K562 (cell line): ENCODE measurements at regions not wholly inside any gene's neighbourhood (a gene's known extent, or its start where the extent isn't known, plus 50 kb on each side); places are given as distances from the start of the nearest gene placed in this dataset.

Experiments
- ATAC-seq: fragments of 200-7000 bp; cut with Tn5 transposase; 3 replicates; pipeline ENCODE4 v1.9.1; 2020; ENCODE audit warnings: moderate library complexity
- BruUV-seq: library from RNA; stranded (reverse); fragments of 400-500 nt; replicated peaks from 2 replicates; lab custom pipeline; 2021; lab: Mats Ljungman, UMichigan
- CTCF ChIA-PET: fragments of 300-600 bp; formaldehyde crosslinking; extraction: SDS; loops from one replicate; lab custom pipeline; 2021; ENCODE audit warnings: low intra/inter-chr PET ratio; lab: Yijun Ruan, JAX
- POLR2A ChIA-PET: fragments of 300-600, 350-650 bp; sonication (Branson Sonifier 250); formaldehyde crosslinking; extraction: SDS; loops from one replicate; lab custom pipeline; 2021; ENCODE audit warnings: antibody characterized with exemption, inconsistent platforms; lab: Yijun Ruan, JAX
- DNase-seq, 4 experiments: peaks; one replicate each; pipeline versions ENCODE4 v3.0.0 to v3.0.0-alpha.2; 2011 to 2018; ENCODE audit warnings: low spot score in 3 of 4, mixed read lengths in 3 of 4; ENCODE audit errors: extremely low read depth in 1 of 4
- FAIRE-seq: peaks from 2 replicates; lab custom pipeline; 2011; peaks lifted over from hg19 to GRCh38; lab: Jason Lieb, UNC
- H2AFZ ChIP-seq: 2 replicates; pipeline ENCODE4 v1.6.0; 2011; ENCODE audit warnings: low read depth, low read length, control low read depth, inconsistent platforms
- H3K27ac ChIP-seq: fragments of 200-600 bp; 3 replicates; pipeline ENCODE4 v1.8.0; 2011; ENCODE audit warnings: low read depth, mild to moderate bottlenecking, control low read depth, inconsistent platforms, low read length, moderate library complexity, mixed read lengths; ENCODE audit errors: extremely low read depth
- H3K27me3 ChIP-seq, 2 experiments: fragments of 300-600 bp in 1 of 2; 2 replicates in 1 of 2; 3 replicates in 1 of 2; pipeline versions ENCODE4 v1.6.0 to v1.8.0; 2011; ENCODE audit warnings: inconsistent platforms in 2 of 2, low read length in 2 of 2, mild to moderate bottlenecking in 1 of 2, mixed read lengths in 1 of 2, moderate library complexity in 1 of 2; ENCODE audit not compliant: control insufficient read depth in 2 of 2, insufficient read depth in 2 of 2
- H3K36me3 ChIP-seq: fragments of 300-600 bp; 3 replicates; pipeline ENCODE4 v1.8.0; 2011; ENCODE audit warnings: mild to moderate bottlenecking, low read length, inconsistent platforms; ENCODE audit not compliant: control insufficient read depth, insufficient read depth
- H3K4me1 ChIP-seq, 2 experiments: fragments of 200-600 bp in 1 of 2; replicated peaks in 1 of 2; 2 replicates in 1 of 2; 3 replicates in 1 of 2; pipeline versions ENCODE4 v1.5.1 to v1.8.0; 2011; ENCODE audit warnings: inconsistent platforms in 2 of 2, low read length in 2 of 2, mild to moderate bottlenecking in 1 of 2, mixed read lengths in 1 of 2, moderate library complexity in 1 of 2; ENCODE audit not compliant: control insufficient read depth in 2 of 2, insufficient read depth in 2 of 2
- H3K4me2 ChIP-seq: 2 replicates; pipeline ENCODE4 v1.6.1; 2011; ENCODE audit warnings: low read length, control low read depth, inconsistent platforms, mixed read lengths; ENCODE audit not compliant: insufficient read depth
- H3K4me3 ChIP-seq: fragments of 200-600 bp; sonication (generic), shearing (Covaris generic); 2 replicates; pipeline ENCODE4 v1.5.1; 2016; ENCODE audit warnings: control low read depth, inconsistent platforms
- H3K79me2 ChIP-seq: fragments of 200-600 bp; 3 replicates; pipeline ENCODE4 v1.8.0; 2011; ENCODE audit warnings: low read length, inconsistent platforms; ENCODE audit not compliant: control insufficient read depth, insufficient read depth
- H3K9ac ChIP-seq, 2 experiments: 2 replicates each; pipeline versions ENCODE4 v1.6.0 to v1.6.1; 2011; ENCODE audit warnings: low read depth in 2 of 2, low read length in 2 of 2, control low read depth in 1 of 2, inconsistent platforms in 1 of 2, mild to moderate bottlenecking in 1 of 2, mixed read lengths in 1 of 2; ENCODE audit not compliant: insufficient read depth in 1 of 2
- H3K9me1 ChIP-seq: one replicate; pipeline ENCODE4 v1.6.0; 2011; ENCODE audit warnings: inconsistent platforms, mild to moderate bottlenecking, low read length, moderate library complexity; ENCODE audit not compliant: control insufficient read depth, insufficient read depth
- H3K9me3 ChIP-seq: replicated peaks from 2 replicates; pipeline ENCODE4 v1.5.1; 2011; ENCODE audit warnings: low read depth, low read length, inconsistent platforms; ENCODE audit not compliant: control insufficient read depth, insufficient read depth
- H4K20me1 ChIP-seq: replicated peaks from 2 replicates; pipeline ENCODE4 v1.6.1; 2011; ENCODE audit warnings: low read length, inconsistent platforms, mixed read lengths; ENCODE audit not compliant: control insufficient read depth, insufficient read depth
- ARNT ChIP-seq, 2 experiments: fragments of 450-650 bp; IDR thresholded peaks; 2 replicates each; pipeline ENCODE4 v1.6.1; 2016; ENCODE audit warnings: mild to moderate bottlenecking in 1 of 2
- MEIS2 ChIP-seq: fragments of 450-650 bp; IDR thresholded peaks from 2 replicates; pipeline ENCODE4 v1.6.1; 2014; ENCODE audit warnings: mild to moderate bottlenecking; ENCODE audit not compliant: partially characterized antibody
- RAD21 ChIP-seq, 2 experiments: fragments of 250-450 bp in 1 of 2; fragments of 450-650 bp in 1 of 2; sonication (Bioruptor Pico) in 1 of 2; formaldehyde crosslinking in 1 of 2; IDR thresholded peaks in 1 of 2; conservative IDR thresholded peaks in 1 of 2; 2 replicates each; pipeline versions ENCODE4 v1.4.0 to v1.8.0; 2020 to 2022; ENCODE audit warnings: mild to moderate bottlenecking in 2 of 2, moderate library complexity in 1 of 2
- RAD51 ChIP-seq: fragments of 450-650 bp; IDR thresholded peaks from 2 replicates; pipeline ENCODE4 v1.7.1; 2016; ENCODE audit warnings: low read depth, mild to moderate bottlenecking, borderline replicate concordance
- WGBS: fragments of 100-300 bp; shearing (Covaris generic); methylation state at CpG from one replicate; pipeline ENCODE4 v1.1.6; 2016; ENCODE audit warnings: low coverage, mixed read lengths; ENCODE audit not compliant: insufficient coverage; ENCODE audit errors: missing lambda C conversion rate; 5-methylcytosine and 5-hydroxymethylcytosine counted together
- in situ Hi-C: fragments of 300-500 bp; cut with MboI; formaldehyde crosslinking; loops from 4 replicates; pipeline ENCODE4 v1.15.0; 2018; ENCODE audit warnings: inconsistent platforms, mixed read lengths
- intact Hi-C: fragments of 100-400 bp; cut with micrococcal nuclease; formaldehyde crosslinking; loops from 2 replicates; pipeline ENCODE4 v1.14.2; 2022
- TF ChIP-seq, protein P1 (sequence below): fragments of 450-650 bp; formaldehyde crosslinking; IDR thresholded peaks from 2 replicates; pipeline ENCODE4 v1.4.0; 2020; ENCODE audit warnings: mild to moderate bottlenecking, mixed read lengths
- TF ChIP-seq, protein P2 (sequence below), 3 experiments: fragments of 200-800 bp in 1 of 3; fragments of 250-450 bp in 1 of 3; fragments of 450-650 bp in 1 of 3; sonication (Bioruptor Pico) in 1 of 3; sonication (Bioruptor generic) in 1 of 3; formaldehyde crosslinking in 1 of 3; IDR thresholded peaks; 2 replicates each; pipeline versions ENCODE4 v1.6.1 to v1.8.0; 2016 to 2022; ENCODE audit warnings: mild to moderate bottlenecking in 2 of 3, missing genetic modification characterization in 2 of 3, missing compliant biosample characterization in 1 of 3, moderate library complexity in 1 of 3
- TF ChIP-seq, protein P3 (sequence below): sonication (generic); formaldehyde crosslinking; IDR thresholded peaks from 2 replicates; pipeline ENCODE4 v1.5.0; 2020; ENCODE audit warnings: missing genetic modification reagents
- TF ChIP-seq, protein P4 (sequence below), 2 experiments: IDR thresholded peaks in 1 of 2; conservative IDR thresholded peaks in 1 of 2; 2 replicates each; pipeline ENCODE4 v1.6.1; 2016; ENCODE audit warnings: low read depth in 2 of 2, mild to moderate bottlenecking in 1 of 2, missing compliant biosample characterization in 1 of 2, missing genetic modification characterization in 1 of 2, moderate library complexity in 1 of 2

DNA sequence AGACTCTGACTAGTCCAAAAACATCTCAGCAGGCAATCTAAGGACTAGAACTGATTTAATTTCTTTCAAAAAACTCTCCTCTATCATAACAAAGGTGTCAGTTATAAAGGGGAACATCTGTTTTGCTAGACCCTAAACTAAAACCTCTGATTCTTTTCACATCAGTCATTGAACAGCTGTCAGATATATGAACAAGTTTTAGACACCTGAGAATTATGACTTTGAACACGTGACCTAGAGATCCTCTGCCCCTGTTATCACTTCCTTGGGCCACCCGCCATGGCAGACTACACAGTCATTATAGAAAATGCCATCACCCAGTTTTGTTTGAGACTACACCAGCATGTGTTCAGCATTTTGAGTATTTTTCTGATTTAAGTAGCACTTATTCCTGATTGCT is 282.3 kb upstream of the TBL1XR1 start:
- BruUV-seq: no TSS peak
- Histone ChIP-seq H3K9me3 (no peaks in the 10 kb centered on the region), H3K4me3 (no peak overlapping the region), H3K4me1 (peaks cover 6 to 13% of the 10 kb centered on the region in 2 experiments; a peak in 4 of 5 replicates), H3K27me3 (no peaks in the 10 kb centered on the region), H3K36me3 (no peaks in the 10 kb centered on the region), H4K20me1 (no peaks in the 10 kb centered on the region; the same call in 1 of the 2 replicates), H2AFZ (no peak overlapping the region), H3K79me2 (no peaks in the 10 kb centered on the region), H3K9me1 (no peaks in the 10 kb centered on the region), H3K27ac (no peak overlapping the region), H3K4me2 (no peak overlapping the region), H3K9ac (no peak overlapping the region)
- in situ Hi-C loops: no loop called here
- no peak for DNase-seq
- FAIRE-seq: no peak
- ChIA-PET POLR2A (interaction anchor here (0.9 kb wide), 1 partner anchor 11 kb away, joined by 3 read pairs; no protein-coding TSS in a partner anchor), CTCF (no interaction called here)
- TF ChIP-seq, protein P1, sequence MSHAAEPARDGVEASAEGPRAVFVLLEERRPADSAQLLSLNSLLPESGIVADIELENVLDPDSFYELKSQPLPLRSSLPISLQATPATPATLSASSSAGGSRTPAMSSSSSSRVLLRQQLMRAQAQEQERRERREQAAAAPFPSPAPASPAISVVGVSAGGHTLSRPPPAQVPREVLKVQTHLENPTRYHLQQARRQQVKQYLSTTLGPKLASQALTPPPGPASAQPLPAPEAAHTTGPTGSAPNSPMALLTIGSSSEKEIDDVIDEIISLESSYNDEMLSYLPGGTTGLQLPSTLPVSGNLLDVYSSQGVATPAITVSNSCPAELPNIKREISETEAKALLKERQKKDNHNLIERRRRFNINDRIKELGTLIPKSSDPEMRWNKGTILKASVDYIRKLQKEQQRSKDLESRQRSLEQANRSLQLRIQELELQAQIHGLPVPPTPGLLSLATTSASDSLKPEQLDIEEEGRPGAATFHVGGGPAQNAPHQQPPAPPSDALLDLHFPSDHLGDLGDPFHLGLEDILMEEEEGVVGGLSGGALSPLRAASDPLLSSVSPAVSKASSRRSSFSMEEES (CRISPR knock-in tag): peak; percentile 66
- TF ChIP-seq RAD21 (CRISPR knock-in tag; conservative IDR thresholded peaks at IDR 0.05 in 1 of 2, IDR thresholded peaks at IDR 0.05 in 1 of 2): no peak
- TF ChIP-seq RAD51: peak; percentile 79
- TF ChIP-seq, protein P2, sequence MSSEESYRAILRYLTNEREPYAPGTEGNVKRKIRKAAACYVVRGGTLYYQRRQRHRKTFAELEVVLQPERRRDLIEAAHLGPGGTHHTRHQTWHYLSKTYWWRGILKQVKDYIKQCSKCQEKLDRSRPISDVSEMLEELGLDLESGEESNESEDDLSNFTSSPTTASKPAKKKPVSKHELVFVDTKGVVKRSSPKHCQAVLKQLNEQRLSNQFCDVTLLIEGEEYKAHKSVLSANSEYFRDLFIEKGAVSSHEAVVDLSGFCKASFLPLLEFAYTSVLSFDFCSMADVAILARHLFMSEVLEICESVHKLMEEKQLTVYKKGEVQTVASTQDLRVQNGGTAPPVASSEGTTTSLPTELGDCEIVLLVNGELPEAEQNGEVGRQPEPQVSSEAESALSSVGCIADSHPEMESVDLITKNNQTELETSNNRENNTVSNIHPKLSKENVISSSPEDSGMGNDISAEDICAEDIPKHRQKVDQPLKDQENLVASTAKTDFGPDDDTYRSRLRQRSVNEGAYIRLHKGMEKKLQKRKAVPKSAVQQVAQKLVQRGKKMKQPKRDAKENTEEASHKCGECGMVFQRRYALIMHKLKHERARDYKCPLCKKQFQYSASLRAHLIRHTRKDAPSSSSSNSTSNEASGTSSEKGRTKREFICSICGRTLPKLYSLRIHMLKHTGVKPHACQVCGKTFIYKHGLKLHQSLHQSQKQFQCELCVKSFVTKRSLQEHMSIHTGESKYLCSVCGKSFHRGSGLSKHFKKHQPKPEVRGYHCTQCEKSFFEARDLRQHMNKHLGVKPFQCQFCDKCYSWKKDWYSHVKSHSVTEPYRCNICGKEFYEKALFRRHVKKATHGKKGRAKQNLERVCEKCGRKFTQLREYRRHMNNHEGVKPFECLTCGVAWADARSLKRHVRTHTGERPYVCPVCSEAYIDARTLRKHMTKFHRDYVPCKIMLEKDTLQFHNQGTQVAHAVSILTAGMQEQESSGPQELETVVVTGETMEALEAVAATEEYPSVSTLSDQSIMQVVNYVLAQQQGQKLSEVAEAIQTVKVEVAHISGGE (CRISPR knock-in tag; IDR thresholded peaks at IDR 0.05): no peak
- TF ChIP-seq ARNT (IDR thresholded peaks at IDR 0.05): no peak
- peak; percentile 70 for TF ChIP-seq MEIS2
- TF ChIP-seq, protein P3, sequence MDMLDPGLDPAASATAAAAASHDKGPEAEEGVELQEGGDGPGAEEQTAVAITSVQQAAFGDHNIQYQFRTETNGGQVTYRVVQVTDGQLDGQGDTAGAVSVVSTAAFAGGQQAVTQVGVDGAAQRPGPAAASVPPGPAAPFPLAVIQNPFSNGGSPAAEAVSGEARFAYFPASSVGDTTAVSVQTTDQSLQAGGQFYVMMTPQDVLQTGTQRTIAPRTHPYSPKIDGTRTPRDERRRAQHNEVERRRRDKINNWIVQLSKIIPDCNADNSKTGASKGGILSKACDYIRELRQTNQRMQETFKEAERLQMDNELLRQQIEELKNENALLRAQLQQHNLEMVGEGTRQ (CRISPR knock-in tag): peak; percentile 39; the same call in 1 of the 2 replicates
- TF ChIP-seq, protein P4, sequence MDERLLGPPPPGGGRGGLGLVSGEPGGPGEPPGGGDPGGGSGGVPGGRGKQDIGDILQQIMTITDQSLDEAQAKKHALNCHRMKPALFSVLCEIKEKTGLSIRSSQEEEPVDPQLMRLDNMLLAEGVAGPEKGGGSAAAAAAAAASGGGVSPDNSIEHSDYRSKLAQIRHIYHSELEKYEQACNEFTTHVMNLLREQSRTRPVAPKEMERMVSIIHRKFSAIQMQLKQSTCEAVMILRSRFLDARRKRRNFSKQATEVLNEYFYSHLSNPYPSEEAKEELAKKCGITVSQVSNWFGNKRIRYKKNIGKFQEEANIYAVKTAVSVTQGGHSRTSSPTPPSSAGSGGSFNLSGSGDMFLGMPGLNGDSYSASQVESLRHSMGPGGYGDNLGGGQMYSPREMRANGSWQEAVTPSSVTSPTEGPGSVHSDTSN (CRISPR knock-in tag; IDR thresholded peaks at IDR 0.05; ENCODE audit: low read depth): no peak
- TF ChIP-seq, protein P4 (tag; conservative IDR thresholded peaks at IDR 0.05; ENCODE audit: low read depth): no peak
- intact Hi-C loops: loop anchor here (10.0 kb wide), 1 partner anchor 285 kb away; the partner anchor contains the start of gene TBL1XR1
- WGBS: 3% methylated on average over 2 of the region's 2 CpGs
- no peak for ATAC-seq
